HG02981 (cell line): ENCODE measurements at regions not wholly inside any gene's neighbourhood (a gene's known extent, or its start where the extent isn't known, plus 50 kb on each side); places are given as distances from the start of the nearest gene placed in this dataset.

Experiments
- ATAC-seq: cut with Tn5 transposase; IDR thresholded peaks from one replicate; pipeline ENCODE4 v1.9.1; 2021; ENCODE audit warnings: mild to moderate bottlenecking, moderate library complexity; ENCODE audit not compliant: unreplicated experiment

DNA sequence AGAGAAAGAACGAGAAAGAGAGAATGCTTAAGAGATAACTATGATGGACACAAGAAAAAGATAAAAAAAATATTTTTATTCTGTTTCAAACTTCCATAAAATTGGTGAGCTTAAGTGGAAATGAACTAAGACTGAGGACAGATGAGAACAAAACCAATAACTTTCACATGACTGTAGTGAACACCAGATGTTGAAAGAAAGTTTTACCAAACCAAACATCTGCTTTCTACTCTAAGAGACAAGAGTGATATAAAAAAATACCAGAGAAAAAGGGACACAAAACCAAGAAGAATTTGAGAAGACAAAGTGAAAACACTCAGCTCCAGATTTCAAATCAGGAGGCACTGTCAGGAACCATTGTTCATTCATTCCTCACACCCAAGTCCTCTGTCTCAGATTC lies 147.9 kb downstream of the IMPG2 start:
- ATAC-seq: no peak

DNA sequence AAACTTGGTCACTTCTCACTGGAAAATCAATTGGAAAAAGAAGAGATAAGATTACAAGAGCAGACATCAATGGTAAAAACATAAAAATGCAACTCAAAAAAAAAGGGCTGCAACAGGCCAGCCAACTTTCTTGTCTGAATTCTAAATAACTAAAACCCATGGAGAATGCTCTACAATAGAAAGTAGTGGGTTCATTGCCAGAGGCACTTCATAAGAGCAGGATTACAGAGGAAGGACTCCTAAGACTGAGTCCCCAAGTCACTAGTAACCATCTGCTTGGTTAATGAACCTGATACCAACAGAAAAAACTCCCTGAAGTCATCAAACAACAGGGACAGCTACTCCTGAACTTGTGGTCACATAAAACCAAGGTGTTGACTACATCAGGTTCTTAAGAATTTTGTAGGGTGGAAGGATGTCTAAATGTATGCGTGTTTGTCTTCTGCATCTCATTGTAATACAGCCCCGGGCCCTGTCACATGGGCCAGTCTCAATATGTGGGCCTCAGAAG lies 148.6 kb downstream of the IMPG2 start:
- ATAC-seq: no peak

DNA sequence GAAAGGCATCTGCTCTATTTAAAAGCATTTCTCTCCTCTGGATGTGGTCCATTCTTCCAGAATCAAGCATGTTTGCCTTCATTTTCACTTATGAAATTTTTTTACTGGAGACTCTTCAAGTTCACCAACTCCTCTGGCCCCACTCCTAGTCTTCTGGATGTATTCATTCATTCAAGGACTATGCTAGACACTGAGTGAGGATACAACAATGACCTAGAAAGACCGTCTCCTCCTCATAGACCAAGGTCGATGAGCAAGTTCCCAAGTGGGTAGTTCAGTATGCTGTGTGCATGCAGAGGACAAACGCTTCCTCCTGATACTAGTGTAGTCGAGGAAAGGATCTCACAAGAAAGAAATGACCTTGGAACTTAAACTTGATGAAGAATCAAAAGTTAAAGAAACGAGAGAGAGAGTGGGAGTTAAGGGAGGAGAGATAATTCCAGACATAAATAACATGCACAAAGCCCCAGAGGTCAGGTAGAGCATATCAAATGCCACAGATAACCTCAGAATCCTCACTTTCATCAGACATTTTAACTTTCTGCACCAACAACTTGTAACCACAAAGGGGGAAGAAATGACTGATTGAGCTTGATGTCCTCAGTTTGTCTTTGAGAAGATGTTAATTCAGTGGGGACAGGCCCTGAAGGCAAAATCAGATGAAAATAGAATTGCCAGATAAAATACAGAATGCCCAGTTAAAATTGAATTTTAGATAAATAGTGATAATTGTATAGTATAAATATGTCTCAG lies 149.4 kb downstream of the IMPG2 start:
- ATAC-seq: no peak

DNA sequence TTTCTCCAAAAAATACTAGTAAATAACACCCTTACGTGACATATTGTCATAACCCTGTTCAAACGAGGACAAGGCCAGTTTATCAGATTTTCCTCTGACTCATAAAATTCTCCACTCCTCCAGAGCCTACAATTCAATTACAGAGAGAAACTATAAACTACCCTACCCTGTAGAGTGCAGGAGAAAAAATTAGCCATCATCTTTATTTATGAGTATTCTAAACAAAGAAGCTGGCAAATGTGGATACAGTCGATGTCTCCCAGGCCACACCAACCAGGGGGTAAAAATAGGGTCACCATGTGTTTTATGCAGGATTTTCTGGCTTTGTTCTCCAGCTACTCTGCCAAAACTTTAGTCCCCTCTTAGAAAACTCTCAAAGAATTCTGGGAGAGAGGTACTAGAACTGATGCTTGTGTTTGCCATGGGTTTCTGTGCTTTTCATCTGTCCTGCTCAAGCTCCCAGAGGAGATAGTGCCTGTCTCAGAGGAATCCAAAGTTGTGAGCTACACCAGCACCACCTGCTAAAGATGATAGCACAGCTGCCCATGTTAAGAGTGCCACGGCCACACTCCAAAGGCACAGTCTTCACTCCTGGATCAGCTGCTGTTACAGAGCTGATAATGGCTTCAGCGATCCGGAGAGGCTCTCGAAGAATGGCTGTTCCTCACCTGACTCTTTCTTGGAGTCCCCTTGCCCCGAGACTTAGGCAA lies 150.2 kb downstream of the IMPG2 start:
- ATAC-seq: no peak

DNA sequence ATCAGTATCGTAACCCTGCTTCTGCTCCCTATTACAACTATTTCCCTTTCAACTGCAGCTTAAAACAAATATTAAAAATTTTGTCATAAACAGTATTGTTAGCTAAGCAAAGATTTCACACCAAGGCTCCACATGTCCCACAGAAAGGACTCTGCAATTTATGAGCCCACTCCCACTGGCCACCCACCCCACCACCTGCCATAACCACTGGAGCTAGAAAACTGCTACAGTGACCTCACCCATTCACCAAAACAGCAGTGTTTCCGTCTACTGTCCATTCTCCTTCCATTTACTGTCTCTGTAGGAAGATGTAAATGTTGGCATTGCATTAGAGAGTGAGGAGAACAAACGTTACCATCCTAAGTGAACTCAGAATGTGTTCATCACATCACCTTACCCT lies 150.9 kb downstream of the IMPG2 start:
- ATAC-seq: no peak

DNA sequence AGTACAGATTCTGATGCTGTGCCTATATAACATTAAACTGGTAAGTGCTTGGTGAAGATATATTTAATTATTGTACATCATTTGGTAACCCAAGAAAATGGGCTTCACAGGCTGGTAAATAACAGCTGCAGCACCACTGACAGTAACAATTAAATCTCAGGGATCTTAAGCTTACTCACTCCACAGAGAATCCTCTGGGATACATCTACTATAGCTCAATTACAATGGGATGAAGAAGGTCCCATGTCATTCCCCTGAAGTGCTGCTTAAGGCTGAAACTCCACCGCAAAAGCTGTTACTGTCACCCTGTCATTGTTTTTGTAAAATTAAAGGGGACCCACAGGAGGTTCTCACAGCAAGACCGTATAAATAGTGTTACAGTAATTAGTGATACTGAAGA lies 153.0 kb downstream of the IMPG2 start:
- no peak for ATAC-seq

DNA sequence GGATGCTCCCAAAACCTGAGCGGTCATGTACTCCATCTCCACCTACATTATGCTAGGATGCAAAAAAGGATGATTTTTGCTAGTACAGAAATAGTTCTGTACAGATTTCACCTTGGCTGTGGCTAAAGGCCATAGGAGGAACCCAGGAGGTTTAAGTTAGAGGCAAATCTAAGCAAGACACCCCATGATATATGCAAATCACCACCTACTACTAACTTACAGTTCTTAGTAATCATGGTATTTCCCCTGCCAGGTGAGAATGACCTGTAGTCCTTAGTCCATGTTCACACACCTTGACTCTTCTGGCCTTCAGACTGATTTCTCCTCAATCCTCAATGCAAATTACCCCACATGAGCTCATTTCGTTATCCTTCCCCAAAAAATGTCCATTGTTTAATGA lies 154.2 kb downstream of the IMPG2 start:
- no peak for ATAC-seq

DNA sequence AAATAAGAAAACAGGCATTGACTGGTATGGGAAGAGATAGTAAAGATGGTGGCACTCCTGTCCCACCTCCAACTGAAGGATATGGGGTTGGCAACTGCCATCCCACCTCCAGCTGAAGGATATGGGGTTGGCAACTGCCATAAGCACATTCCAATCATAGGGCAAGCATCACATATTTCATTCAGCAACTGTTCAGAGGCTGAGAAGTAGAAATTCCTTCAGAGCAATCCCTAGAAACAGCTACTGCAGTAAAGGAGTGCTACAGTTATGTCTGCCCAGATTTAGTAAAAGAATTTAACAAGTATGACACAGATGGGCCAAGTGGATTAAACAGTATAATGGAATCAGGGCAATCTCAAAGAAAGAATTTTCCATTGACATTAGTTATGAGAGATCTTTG lies 156.8 kb downstream of the IMPG2 start:
- no peak for ATAC-seq

DNA sequence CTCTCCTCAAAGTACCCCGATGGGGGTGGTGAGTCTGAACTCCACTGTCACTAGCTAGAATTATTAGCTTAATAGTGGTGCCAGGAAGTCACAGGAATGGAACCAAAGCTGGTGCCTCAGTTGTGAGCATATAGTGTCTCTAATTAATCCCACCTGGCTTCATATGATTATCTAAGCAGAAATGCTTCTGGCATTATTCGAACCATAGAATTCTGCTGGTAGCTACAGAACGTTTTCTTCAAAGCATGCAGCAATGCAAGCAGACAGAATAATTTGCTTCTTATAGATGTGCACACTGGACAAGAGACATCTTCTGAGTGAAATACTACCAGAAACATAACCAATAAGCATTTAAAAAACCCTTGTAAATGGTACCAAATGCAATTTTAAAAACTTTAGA lies 160.9 kb downstream of the IMPG2 start:
- ATAC-seq: no peak

DNA sequence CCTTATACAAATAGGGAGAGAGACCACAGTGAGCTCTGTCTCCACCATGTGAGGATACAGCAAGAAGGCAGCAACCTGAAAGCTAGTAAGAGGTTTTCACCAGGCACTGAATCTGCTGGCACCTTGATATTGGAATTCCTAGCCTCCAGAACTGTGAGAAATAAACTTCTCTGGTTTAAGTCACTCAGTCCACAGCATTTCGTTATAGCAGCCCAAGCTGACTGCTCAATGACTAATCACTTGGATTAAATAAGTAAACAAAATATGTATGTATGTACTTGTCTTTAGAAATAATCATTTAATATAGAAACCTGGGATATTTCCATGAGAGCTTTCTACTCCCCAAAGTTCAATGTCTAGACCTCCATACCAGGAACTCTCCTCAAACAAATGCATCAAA lies 162.0 kb downstream of the IMPG2 start:
- ATAC-seq: no peak

DNA sequence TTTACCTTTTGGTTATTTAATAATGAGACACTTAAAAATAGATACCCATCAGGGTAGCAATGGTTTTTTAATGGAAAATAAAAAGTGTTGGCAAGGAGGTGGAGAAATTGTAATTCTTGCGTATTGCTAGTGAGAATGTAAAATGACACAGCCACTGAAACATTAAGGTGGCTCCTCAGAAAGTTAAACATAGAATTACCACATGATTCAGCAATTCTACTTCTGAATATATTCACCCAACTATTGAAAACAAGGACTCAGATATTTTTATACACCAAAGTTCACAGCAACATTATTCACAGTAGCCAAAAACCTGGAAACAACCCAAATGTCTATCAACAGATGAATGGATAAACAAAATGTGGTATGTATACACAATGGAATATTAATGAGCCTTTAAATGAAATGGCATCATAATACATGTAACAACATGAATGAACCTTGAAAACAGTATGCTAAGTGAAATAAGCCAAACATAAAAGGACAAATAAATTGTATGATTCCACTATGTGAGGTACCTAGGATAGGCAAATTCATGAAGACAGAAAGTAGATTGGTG lies 163.5 kb downstream of the IMPG2 start:
- ATAC-seq: no peak

DNA sequence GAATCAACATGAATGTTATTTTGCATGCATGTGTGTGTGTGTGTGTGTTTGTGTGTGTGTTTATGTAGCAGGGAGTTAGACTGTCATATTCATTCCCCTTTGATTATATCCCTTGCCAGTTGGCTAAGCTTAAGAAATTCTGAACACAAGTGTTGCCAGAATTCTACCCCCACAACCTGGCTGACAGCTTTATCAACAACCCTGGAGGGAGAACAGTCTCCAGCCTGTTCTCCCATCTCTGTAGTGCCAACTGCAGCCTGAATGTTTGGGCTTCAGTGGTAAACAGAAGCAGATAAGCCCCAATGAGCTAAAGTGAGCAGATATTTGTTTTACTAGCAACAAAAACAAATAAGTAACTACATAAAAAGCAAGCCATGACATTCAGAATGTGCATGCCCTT lies 162.6 kb upstream of the ABI3BP start:
- ATAC-seq: no peak

DNA sequence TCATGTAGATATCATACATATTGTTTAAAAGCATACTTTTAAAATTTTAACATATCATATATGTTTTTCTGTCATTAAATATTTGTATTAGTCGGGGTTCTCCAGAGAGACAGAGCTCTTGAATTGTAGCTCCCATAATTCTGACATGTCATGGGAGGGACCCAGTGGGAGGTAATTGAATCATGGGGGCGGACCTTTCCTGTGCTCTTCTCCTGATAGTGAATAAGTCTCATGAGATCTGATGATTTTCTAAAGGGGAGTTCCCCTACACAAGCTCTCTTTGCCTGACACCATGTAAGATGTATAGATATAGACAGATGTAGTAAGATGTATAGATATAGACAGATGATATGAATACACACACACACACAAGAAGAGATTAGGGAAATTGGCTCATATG lies 161.2 kb upstream of the ABI3BP start:
- no peak for ATAC-seq

DNA sequence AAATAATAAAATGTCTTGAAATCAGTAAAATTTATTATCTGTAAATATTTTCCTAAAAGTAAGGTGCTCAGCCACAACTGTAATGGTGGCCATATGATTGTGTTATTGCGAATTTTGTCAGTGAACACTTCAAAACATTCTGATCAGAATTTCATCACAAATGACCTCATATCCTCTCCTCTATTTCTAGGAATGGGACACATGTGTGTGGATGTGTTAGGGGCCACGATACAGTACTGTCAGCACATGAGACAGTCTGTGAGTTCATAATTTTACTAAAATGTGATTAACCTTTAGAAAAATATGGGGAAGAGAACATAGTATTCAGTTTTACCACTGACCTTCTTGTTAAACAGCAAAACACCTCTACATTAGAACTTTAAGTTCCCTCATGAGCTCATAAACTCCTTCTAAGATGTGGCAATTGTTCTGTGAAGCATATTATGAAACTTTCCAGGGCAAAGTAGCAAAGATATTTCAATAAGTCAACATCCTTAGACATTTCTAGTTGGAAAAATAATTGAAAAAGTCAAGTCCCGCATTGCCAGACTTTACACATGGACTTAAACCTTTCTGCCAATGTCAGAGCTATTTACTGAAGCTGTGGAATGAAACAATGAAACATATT lies 158.2 kb upstream of the ABI3BP start:
- ATAC-seq: no peak

DNA sequence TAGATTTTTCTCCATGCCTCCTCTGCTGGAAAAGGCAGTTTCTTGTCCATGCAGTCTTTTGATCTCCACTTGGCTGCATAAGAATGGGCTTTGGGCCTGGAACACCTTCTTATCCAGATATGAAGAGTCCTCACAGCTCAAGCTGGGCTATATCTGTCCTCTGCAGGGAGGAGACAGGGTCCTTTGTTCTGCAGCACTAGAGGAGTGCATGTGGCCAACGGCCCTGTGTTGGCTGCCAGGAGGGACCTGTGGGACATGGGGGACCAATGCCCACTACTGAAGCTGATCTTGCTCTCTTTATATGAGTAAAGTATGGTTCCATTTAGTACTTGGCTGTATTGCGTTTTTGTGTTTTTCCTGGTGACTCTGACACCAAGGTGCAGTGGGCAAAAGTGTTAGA lies 157.3 kb upstream of the ABI3BP start:
- no peak for ATAC-seq

DNA sequence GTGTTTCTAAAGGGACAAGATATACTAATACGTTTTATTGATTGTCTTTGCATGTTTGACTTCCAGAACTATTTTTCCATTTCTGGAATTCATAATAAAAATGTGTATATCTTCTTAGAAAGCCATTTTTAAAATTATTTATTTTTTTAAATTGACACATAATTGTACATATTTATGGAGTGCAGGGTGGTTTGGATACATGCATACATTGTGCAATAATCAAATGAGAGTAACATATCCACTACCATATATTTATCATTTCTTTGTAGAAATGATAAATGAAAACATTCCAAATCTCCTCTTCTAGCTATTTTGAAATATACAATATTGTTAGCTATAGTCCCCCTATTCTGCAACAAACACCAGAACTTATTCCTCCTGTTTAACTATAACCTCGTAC lies 156.5 kb upstream of the ABI3BP start:
- ATAC-seq: no peak

DNA sequence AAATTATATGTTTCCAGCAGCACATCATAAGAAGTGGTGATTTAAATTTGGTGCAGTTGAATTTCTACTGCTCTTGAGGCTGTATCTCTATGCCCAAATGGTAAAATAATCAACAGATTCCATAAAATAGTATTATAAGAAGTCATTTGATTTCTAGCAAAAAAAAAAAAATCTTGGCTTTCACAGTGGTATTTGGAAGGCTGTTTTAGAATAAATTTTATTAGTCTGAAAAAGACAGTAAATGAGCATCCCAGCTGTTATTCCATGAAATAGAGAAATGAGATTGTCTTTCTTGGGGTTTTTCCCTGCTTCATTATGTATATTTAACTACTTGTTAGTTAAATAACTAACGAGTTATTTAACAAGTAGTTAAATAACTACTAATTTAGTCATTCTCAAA lies 156.0 kb upstream of the ABI3BP start:
- no peak for ATAC-seq

DNA sequence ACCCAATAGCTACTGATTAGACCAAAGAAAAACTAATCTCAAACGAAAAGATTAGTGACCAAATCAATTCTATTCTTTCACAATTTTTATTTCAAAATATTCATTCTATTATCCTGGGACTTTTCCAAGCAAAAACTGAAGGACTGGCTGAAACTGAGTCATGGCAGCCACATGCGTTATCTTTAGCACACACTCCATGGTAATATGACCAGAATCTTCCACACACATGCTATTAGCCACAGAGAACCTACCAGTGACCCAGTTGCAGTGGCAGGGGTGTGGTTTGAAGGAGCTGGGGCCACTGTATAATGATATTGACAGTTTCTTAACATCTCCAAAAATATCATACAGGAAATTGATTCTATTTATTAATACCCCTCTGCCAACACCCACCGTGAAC lies 154.8 kb upstream of the ABI3BP start:
- ATAC-seq: no peak

DNA sequence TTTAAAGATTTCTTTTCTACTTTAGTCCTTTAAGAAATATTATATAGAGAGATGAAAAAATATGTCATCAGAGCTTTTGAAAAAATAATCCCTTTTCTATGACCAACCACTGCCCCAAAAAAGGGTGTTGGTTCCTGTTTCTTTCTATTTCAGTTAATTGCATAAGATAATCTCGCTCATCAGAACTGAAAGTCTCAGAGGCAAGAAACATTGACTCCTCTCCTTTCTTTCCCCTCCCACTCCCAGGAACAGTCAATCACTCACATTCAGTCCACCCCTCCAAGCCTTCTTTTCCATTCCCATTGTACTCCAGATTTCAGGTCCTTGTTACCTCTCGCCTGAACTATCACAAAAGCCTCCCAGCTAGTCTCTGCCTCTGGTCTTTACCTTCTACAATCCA lies 153.7 kb upstream of the ABI3BP start:
- no peak for ATAC-seq

DNA sequence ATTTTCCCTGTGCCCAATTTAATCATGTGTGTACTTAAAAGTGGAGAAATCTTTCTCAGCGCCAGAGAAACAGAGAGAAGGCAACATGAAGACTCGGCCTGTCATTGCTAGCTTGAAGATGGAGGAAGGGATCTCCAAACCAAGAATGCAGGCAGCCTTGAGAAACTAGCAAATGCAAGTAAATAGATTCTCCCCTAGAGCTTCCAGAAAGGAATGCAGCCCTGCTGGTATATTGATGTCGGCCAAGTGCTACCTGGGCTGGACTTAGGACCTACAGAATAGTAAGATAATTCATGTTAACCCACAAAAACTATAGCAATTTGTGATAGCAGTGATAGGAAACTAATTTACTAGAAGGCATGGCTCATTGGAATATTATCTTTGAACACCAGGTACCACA lies 150.9 kb upstream of the ABI3BP start:
- ATAC-seq: no peak

DNA sequence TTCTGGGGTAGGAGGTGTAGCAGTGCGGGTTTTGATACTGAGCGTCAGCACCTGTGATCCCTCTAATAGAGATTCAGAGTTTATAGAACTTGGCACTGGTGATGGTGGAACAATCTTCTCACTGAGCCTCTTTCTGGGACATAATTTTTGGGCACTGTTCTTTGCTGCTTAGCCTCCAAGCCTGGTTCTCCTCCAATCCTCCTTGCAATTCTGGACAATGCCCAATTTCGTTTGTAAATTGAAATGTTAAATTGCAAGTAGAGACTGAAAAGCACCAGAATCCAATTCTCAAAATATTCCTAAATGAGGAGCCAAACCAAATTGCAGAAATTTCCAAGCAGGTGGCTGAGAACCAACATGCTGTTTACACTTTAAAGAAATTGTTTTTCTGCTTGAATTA lies 149.8 kb upstream of the ABI3BP start:
- ATAC-seq: no peak

DNA sequence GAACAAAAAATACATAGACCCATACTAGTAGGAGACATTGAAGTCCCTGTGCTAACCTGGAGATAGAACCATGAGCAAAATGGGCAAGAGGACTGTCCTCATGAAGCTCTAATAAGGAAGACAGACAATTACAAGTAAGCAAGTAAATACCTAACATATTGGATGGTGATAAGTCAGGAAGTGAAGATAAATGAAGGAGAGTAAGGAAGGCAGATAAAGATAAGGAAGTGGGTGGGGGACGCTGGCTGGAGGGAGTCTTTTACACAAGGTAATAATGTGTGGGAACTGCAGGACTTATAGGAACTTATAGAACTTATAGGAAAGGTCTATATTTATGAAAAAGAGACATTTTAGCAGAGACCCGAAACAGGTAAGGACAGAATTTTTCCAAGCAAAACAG lies 148.9 kb upstream of the ABI3BP start:
- no peak for ATAC-seq
